GM23338 (cell line): ENCODE measurements at regions not wholly inside any gene's neighbourhood (a gene's known extent, or its start where the extent isn't known, plus 50 kb on each side); places are given as distances from the start of the nearest gene placed in this dataset.

Source experiments
- ATAC-seq: fragments of 200-7000 bp; cut with Tn5 transposase; 3 replicates; pipeline ENCODE4 v1.9.1; 2020
- DNase-seq: peaks from one replicate; pipeline ENCODE4 v3.0.0-alpha.2; 2015; ENCODE audit warnings: low spot score
- H2AFZ ChIP-seq: fragments of 200-600 bp; sonication (generic); 2 replicates; pipeline ENCODE4 v1.8.0; 2016; ENCODE audit warnings: antibody characterized with exemption, mild to moderate bottlenecking, moderate library complexity
- H3F3A ChIP-seq: fragments of 200-600 bp; sonication (generic); replicated peaks from 2 replicates; pipeline ENCODE4 v1.8.0; 2017; ENCODE audit warnings: antibody characterized with exemption, mixed run types, low read depth
- H3K27ac ChIP-seq: fragments of 200-600 bp; sonication (generic); 2 replicates; pipeline ENCODE4 v1.6.1; 2016; ENCODE audit warnings: low read depth
- H3K27me3 ChIP-seq: fragments of 200-600 bp; sonication (generic); 2 replicates; pipeline ENCODE4 v1.8.0; 2016; ENCODE audit warnings: mild to moderate bottlenecking, mixed run types, moderate library complexity; ENCODE audit not compliant: insufficient read depth
- H3K36me3 ChIP-seq: fragments of 200-600 bp; sonication (generic); 2 replicates; pipeline ENCODE4 v1.8.0; 2016; ENCODE audit warnings: mild to moderate bottlenecking; ENCODE audit not compliant: insufficient read depth
- H3K4me1 ChIP-seq: fragments of 200-600 bp; sonication (generic); 2 replicates; pipeline ENCODE4 v1.8.0; 2016; ENCODE audit warnings: mild to moderate bottlenecking, moderate library complexity; ENCODE audit not compliant: insufficient read depth
- H3K4me2 ChIP-seq: fragments of 200-600 bp; sonication (generic); 2 replicates; pipeline ENCODE4 v1.7.1; 2017; ENCODE audit warnings: mixed run types
- H3K4me3 ChIP-seq: fragments of 200-600 bp; sonication (generic); 2 replicates; pipeline ENCODE4 v1.6.1; 2016; ENCODE audit warnings: mixed run types
- H3K79me2 ChIP-seq: fragments of 200-600 bp; sonication (generic); replicated peaks from 2 replicates; pipeline ENCODE4 v1.8.0; 2017; ENCODE audit warnings: mild to moderate bottlenecking; ENCODE audit not compliant: insufficient read depth
- H3K9me2 ChIP-seq: fragments of 200-600 bp; sonication (generic); 2 replicates; pipeline ENCODE4 v1.8.0; 2017; ENCODE audit not compliant: insufficient read depth
- H4K20me1 ChIP-seq: fragments of 200-600 bp; sonication (generic); replicated peaks from 2 replicates; pipeline ENCODE4 v1.8.0; 2017; ENCODE audit warnings: mild to moderate bottlenecking; ENCODE audit not compliant: insufficient read depth
- H3K27ac Mint-ChIP-seq: 2 replicates; pipeline ENCODE4 v1.8.0; 2020; ENCODE audit warnings: inconsistent platforms, mild to moderate bottlenecking, moderate library complexity, mixed read lengths
- H3K27me3 Mint-ChIP-seq: 3 replicates; pipeline ENCODE4 v1.8.0; 2022; ENCODE audit warnings: low read depth, mild to moderate bottlenecking, moderate library complexity, mixed read lengths, inconsistent platforms; ENCODE audit not compliant: insufficient read depth, poor library complexity
- H3K36me3 Mint-ChIP-seq: 3 replicates; pipeline ENCODE4 v1.8.0; 2021; ENCODE audit warnings: low read depth, mild to moderate bottlenecking, inconsistent platforms, moderate library complexity, mixed read lengths
- H3K4me1 Mint-ChIP-seq: 3 replicates; pipeline ENCODE4 v1.8.0; 2020; ENCODE audit warnings: mild to moderate bottlenecking, inconsistent platforms, mixed read lengths
- H3K4me3 Mint-ChIP-seq: 3 replicates; pipeline ENCODE4 v1.8.0; 2021; ENCODE audit warnings: moderate library complexity, mild to moderate bottlenecking, inconsistent platforms, mixed read lengths
- H3K9me3 Mint-ChIP-seq: 3 replicates; pipeline ENCODE4 v1.8.0; 2020; ENCODE audit warnings: moderate library complexity, mild to moderate bottlenecking, inconsistent platforms, mixed read lengths
- CREB1 ChIP-seq: fragments of 250-450 bp; sonication (Bioruptor Pico); IDR thresholded peaks from 2 replicates; pipeline ENCODE4 v1.5.0; 2020; ENCODE audit warnings: low read depth, mild to moderate bottlenecking, moderate library complexity
- EZH2 ChIP-seq: fragments of 200-600 bp; sonication (generic); IDR thresholded peaks from one replicate; pipeline ENCODE4 v1.8.0; 2017; ENCODE audit warnings: antibody characterized with exemption, mild to moderate bottlenecking, low read depth; ENCODE audit not compliant: unreplicated experiment
- JUNB ChIP-seq: IDR thresholded peaks from one replicate; pipeline ENCODE4 v1.6.1; 2016; ENCODE audit warnings: antibody characterized with exemption; ENCODE audit not compliant: unreplicated experiment
- NANOG ChIP-seq: IDR thresholded peaks from 2 replicates; pipeline ENCODE4 v1.6.1; 2016; ENCODE audit warnings: antibody characterized with exemption, borderline replicate concordance
- POLR2AphosphoS5 ChIP-seq: IDR thresholded peaks from 2 replicates; pipeline ENCODE4 v1.6.1; 2016; ENCODE audit warnings: antibody characterized with exemption, low read depth
- REST ChIP-seq: IDR thresholded peaks from one replicate; pipeline ENCODE4 v1.6.1; 2018; ENCODE audit warnings: antibody characterized with exemption; ENCODE audit not compliant: unreplicated experiment
- STAT1 ChIP-seq: IDR thresholded peaks from one replicate; pipeline ENCODE4 v1.6.1; 2016; ENCODE audit warnings: antibody characterized with exemption; ENCODE audit not compliant: unreplicated experiment
- ZNF114 ChIP-seq: fragments of 250-450 bp; sonication (Bioruptor Pico); IDR thresholded peaks from 2 replicates; pipeline ENCODE4 v1.5.0; 2020; ENCODE audit warnings: mild to moderate bottlenecking, moderate library complexity
- ZNF331 ChIP-seq: fragments of 250-450 bp; sonication (Bioruptor Pico); IDR thresholded peaks from 2 replicates; pipeline ENCODE4 v1.5.0; 2020; ENCODE audit warnings: low read depth, mild to moderate bottlenecking, moderate library complexity
- TF ChIP-seq, protein P1 (sequence below): IDR thresholded peaks from 2 replicates; pipeline ENCODE4 v1.6.1; 2016; ENCODE audit warnings: antibody characterized with exemption
- TF ChIP-seq, protein P2 (sequence below): fragments of 250-450 bp; sonication (Bioruptor Pico); IDR thresholded peaks from 2 replicates; pipeline ENCODE4 v1.5.0; 2020; ENCODE audit warnings: mild to moderate bottlenecking, moderate library complexity

DNA sequence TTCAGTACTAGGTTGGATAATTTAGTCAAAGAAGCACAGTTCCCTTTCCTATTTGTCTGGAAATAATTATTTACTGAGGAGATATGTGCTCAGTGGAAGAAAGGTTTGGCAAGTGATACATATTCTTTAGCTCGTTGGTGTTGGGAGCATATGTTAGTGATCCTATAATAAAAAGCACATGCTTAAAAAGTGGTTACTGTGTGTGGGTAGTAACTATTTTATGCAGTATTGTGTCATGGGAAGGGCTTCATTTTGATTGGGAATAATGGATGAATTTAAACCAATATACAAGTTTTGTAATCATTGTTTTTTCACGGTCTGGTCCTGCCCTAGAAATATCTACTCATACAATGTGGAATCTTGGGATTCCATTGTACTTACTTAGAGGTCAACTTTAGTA is 188.7 kb upstream of the PPP1R3A start:
- Mint-ChIP-seq H3K36me3 (no peaks in the 10 kb centered on the region), H3K27me3 (no peaks in the 10 kb centered on the region), H3K9me3 (no peaks in the 10 kb centered on the region), H3K27ac (no peak overlapping the region), H3K4me1 (peaks cover 4% of the 10 kb centered on the region; the same call in 2 of the 3 replicates), H3K4me3 (no peak overlapping the region)
- H3K4me3 ChIP-seq, result no peak overlapping the region
- no peak overlapping the region for H2AFZ ChIP-seq
- H3K36me3 ChIP-seq, result no peaks in the 10 kb centered on the region
- H3K27ac ChIP-seq, result no peak overlapping the region
- no peaks in the 10 kb centered on the region for H4K20me1 ChIP-seq
- H3K27me3 ChIP-seq, result no peaks in the 10 kb centered on the region
- no peak for ATAC-seq
- TF ChIP-seq STAT1 (no peak), ZNF114 (CRISPR knock-in tag) (no peak), JUNB (no peak), REST (no peak), NANOG (no peak)
- TF ChIP-seq, protein P1, sequence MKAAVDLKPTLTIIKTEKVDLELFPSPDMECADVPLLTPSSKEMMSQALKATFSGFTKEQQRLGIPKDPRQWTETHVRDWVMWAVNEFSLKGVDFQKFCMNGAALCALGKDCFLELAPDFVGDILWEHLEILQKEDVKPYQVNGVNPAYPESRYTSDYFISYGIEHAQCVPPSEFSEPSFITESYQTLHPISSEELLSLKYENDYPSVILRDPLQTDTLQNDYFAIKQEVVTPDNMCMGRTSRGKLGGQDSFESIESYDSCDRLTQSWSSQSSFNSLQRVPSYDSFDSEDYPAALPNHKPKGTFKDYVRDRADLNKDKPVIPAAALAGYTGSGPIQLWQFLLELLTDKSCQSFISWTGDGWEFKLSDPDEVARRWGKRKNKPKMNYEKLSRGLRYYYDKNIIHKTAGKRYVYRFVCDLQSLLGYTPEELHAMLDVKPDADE, result no peak
- DNase-seq, result no peak
- no peak overlapping the region for H3K4me2 ChIP-seq
- H3K4me1 ChIP-seq, result peaks cover 10% of the 10 kb centered on the region; the same call in 1 of the 2 replicates
- H3F3A ChIP-seq, result no peaks in the 10 kb centered on the region
- no peaks in the 10 kb centered on the region for H3K9me2 ChIP-seq
- H3K79me2 ChIP-seq, result no peaks in the 10 kb centered on the region

DNA sequence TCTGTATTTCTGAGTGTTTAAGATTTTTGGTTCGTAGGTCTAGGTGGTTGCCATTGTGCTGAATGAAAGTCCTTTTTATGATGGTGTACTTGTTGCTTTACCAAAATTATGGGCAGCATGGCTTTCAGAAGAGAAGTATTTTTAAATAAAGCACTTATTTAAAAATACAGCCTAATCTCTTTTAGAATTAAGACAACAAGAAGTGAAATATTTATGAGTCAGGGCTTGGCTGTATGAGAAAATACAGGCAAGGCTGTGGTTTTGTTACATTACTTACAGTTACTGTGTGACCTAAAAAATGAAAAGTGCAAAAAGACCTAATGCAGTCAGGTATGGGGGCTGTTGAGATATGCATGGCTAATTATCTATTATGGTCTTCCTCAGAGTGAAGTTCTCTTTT is 185.2 kb upstream of the PPP1R3A start:
- Histone ChIP-seq H3K27ac (no peak overlapping the region), H3K4me1 (peaks cover 10% of the 10 kb centered on the region; the same call in 1 of the 2 replicates), H4K20me1 (no peaks in the 10 kb centered on the region), H2AFZ (no peak overlapping the region), H3K27me3 (no peaks in the 10 kb centered on the region), H3F3A (no peaks in the 10 kb centered on the region), H3K4me3 (no peak overlapping the region), H3K36me3 (no peaks in the 10 kb centered on the region), H3K4me2 (peak overlapping the region; percentile 45; the same call in 1 of the 2 replicates), H3K79me2 (no peaks in the 10 kb centered on the region), H3K9me2 (no peaks in the 10 kb centered on the region)
- H3K27me3 Mint-ChIP-seq, result no peaks in the 10 kb centered on the region
- no peaks in the 10 kb centered on the region for H3K9me3 Mint-ChIP-seq
- no peak overlapping the region for H3K27ac Mint-ChIP-seq
- H3K4me1 Mint-ChIP-seq, result peaks cover 4% of the 10 kb centered on the region; the same call in 1 of the 3 replicates
- no peak for ATAC-seq
- no peak overlapping the region for H3K4me3 Mint-ChIP-seq
- H3K36me3 Mint-ChIP-seq, result no peaks in the 10 kb centered on the region
- no peak for DNase-seq
- TF ChIP-seq EZH2, result no peak
- no peak for TF ChIP-seq STAT1
- TF ChIP-seq JUNB, result no peak
- no peak for TF ChIP-seq NANOG
- TF ChIP-seq, protein P2, sequence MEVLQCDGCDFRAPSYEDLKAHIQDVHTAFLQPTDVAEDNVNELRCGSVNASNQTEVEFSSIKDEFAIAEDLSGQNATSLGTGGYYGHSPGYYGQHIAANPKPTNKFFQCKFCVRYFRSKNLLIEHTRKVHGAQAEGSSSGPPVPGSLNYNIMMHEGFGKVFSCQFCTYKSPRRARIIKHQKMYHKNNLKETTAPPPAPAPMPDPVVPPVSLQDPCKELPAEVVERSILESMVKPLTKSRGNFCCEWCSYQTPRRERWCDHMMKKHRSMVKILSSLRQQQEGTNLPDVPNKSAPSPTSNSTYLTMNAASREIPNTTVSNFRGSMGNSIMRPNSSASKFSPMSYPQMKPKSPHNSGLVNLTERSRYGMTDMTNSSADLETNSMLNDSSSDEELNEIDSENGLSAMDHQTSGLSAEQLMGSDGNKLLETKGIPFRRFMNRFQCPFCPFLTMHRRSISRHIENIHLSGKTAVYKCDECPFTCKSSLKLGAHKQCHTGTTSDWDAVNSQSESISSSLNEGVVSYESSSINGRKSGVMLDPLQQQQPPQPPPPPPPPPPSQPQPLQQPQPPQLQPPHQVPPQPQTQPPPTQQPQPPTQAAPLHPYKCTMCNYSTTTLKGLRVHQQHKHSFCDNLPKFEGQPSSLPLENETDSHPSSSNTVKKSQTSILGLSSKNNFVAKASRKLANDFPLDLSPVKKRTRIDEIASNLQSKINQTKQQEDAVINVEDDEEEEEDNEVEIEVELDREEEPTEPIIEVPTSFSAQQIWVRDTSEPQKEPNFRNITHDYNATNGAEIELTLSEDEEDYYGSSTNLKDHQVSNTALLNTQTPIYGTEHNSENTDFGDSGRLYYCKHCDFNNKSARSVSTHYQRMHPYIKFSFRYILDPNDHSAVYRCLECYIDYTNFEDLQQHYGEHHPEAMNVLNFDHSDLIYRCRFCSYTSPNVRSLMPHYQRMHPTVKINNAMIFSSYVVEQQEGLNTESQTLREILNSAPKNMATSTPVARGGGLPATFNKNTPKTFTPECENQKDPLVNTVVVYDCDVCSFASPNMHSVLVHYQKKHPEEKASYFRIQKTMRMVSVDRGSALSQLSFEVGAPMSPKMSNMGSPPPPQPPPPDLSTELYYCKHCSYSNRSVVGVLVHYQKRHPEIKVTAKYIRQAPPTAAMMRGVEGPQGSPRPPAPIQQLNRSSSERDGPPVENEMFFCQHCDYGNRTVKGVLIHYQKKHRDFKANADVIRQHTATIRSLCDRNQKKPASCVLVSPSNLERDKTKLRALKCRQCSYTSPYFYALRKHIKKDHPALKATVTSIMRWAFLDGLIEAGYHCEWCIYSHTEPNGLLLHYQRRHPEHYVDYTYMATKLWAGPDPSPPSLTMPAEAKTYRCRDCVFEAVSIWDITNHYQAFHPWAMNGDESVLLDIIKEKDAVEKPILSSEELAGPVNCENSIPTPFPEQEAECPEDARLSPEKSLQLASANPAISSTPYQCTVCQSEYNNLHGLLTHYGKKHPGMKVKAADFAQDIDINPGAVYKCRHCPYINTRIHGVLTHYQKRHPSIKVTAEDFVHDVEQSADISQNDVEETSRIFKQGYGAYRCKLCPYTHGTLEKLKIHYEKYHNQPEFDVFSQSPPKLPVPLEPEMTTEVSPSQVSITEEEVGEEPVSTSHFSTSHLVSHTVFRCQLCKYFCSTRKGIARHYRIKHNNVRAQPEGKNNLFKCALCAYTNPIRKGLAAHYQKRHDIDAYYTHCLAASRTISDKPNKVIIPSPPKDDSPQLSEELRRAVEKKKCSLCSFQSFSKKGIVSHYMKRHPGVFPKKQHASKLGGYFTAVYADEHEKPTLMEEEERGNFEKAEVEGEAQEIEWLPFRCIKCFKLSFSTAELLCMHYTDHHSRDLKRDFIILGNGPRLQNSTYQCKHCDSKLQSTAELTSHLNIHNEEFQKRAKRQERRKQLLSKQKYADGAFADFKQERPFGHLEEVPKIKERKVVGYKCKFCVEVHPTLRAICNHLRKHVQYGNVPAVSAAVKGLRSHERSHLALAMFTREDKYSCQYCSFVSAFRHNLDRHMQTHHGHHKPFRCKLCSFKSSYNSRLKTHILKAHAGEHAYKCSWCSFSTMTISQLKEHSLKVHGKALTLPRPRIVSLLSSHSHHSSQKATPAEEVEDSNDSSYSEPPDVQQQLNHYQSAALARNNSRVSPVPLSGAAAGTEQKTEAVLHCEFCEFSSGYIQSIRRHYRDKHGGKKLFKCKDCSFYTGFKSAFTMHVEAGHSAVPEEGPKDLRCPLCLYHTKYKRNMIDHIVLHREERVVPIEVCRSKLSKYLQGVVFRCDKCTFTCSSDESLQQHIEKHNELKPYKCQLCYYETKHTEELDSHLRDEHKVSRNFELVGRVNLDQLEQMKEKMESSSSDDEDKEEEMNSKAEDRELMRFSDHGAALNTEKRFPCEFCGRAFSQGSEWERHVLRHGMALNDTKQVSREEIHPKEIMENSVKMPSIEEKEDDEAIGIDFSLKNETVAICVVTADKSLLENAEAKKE (CRISPR knock-in tag), result no peak
- no peak for TF ChIP-seq CREB1 (CRISPR knock-in tag)
- TF ChIP-seq ZNF114 (CRISPR knock-in tag), result no peak
- no peak for TF ChIP-seq POLR2AphosphoS5
- TF ChIP-seq ZNF331 (CRISPR knock-in tag), result no peak
